Fibroblast of lung (primary cell): ENCODE measurements at regions not wholly inside any gene's neighbourhood (a gene's known extent, or its start where the extent isn't known, plus 50 kb on each side); places are given as distances from the start of the nearest gene placed in this dataset.

ENCODE experiments used
- DNase-seq, 2 donors: peaks; one replicate each; pipeline versions ENCODE4 v3.0.0 to v3.0.0-alpha.2; 2010; ENCODE audit warnings: low read depth in 2 of 2
- H2AFZ ChIP-seq: 2 replicates; pipeline ENCODE4 v1.5.1; 2012; ENCODE audit warnings: low read length, control low read depth, inconsistent platforms
- H3K27ac ChIP-seq: 2 replicates; pipeline ENCODE4 v1.5.1; 2011; ENCODE audit warnings: low read length, control low read depth; ENCODE audit not compliant: insufficient read depth
- H3K27me3 ChIP-seq: 2 replicates; pipeline ENCODE4 v1.5.1; 2011; ENCODE audit warnings: mild to moderate bottlenecking, low read length; ENCODE audit not compliant: control insufficient read depth, insufficient read depth
- H3K36me3 ChIP-seq: 2 replicates; pipeline ENCODE4 v1.5.1; 2011; ENCODE audit warnings: low read length; ENCODE audit not compliant: control insufficient read depth, insufficient read depth
- H3K4me1 ChIP-seq: 2 replicates; pipeline ENCODE4 v1.5.1; 2011; ENCODE audit warnings: low read length; ENCODE audit not compliant: control insufficient read depth, insufficient read depth; ENCODE audit errors: extremely low read depth
- H3K4me2 ChIP-seq: 2 replicates; pipeline ENCODE4 v1.5.1; 2011; ENCODE audit warnings: low read length, control low read depth; ENCODE audit not compliant: insufficient read depth; ENCODE audit errors: extremely low read depth
- H3K4me3 ChIP-seq, 4 experiments: fragments of 200-600 bp in 1 of 4; sonication (generic) in 1 of 4; replicated peaks in 1 of 4; 2 replicates each; pipeline ENCODE4 v1.5.1; 2011 to 2016; ENCODE audit warnings: low read length in 4 of 4, low read depth in 3 of 4, mild to moderate bottlenecking in 3 of 4, control low read depth in 2 of 4, inconsistent platforms in 1 of 4, mixed read lengths in 1 of 4; ENCODE audit not compliant: insufficient read depth in 1 of 4; ENCODE audit errors: control extremely low read depth in 1 of 4
- H3K79me2 ChIP-seq: 2 replicates; pipeline ENCODE4 v1.5.1; 2012; ENCODE audit warnings: mild to moderate bottlenecking, low read length, inconsistent platforms; ENCODE audit not compliant: control insufficient read depth, insufficient read depth
- H3K9ac ChIP-seq: 2 replicates; pipeline ENCODE4 v1.5.1; 2011; ENCODE audit warnings: mild to moderate bottlenecking, low read length, control low read depth; ENCODE audit not compliant: insufficient read depth
- H3K9me3 ChIP-seq: 2 replicates; pipeline ENCODE4 v1.5.1; 2012; ENCODE audit warnings: low read depth, low read length; ENCODE audit not compliant: control insufficient read depth, insufficient read depth
- H4K20me1 ChIP-seq: 2 replicates; pipeline ENCODE4 v1.5.1; 2011; ENCODE audit warnings: low read length; ENCODE audit not compliant: control insufficient read depth, insufficient read depth; ENCODE audit errors: extremely low read depth
- CTCF ChIP-seq, 2 donors: IDR thresholded peaks in 1 of 2; conservative IDR thresholded peaks in 1 of 2; 1 replicate in 1 of 2; 2 replicates in 1 of 2; pipeline ENCODE4 v1.5.1; 2011 to 2012; ENCODE audit warnings: low read length in 2 of 2, control low read depth in 1 of 2, inconsistent platforms in 1 of 2, low read depth in 1 of 2, mild to moderate bottlenecking in 1 of 2
- EZH2 ChIP-seq: IDR thresholded peaks from 2 replicates; pipeline ENCODE4 v1.5.1; 2012; ENCODE audit warnings: low read length, control low read depth, mild to moderate bottlenecking; ENCODE audit errors: missing control alignments

GRCh38 chr4:187192266-187192665, 468.6 kb upstream of the FAT1 start:
- TF ChIP-seq EZH2 = no peak
- TF ChIP-seq CTCF (conservative IDR thresholded peaks at IDR 0.05 in 1 of 2, IDR thresholded peaks at IDR 0.05 in 1 of 2; ENCODE audit: low read depth in 1 of 2, low read length in 2 of 2) = no peak
- H3K27ac ChIP-seq = no peak overlapping the region
- no peaks in the 10 kb centered on the region for H3K79me2 ChIP-seq
- H2AFZ ChIP-seq = no peak overlapping the region
- H3K9ac ChIP-seq = no peak overlapping the region
- H3K4me2 ChIP-seq = no peak overlapping the region
- no peak for DNase-seq
- H3K4me1 ChIP-seq = no peaks in the 10 kb centered on the region
- H3K9me3 ChIP-seq = no peaks in the 10 kb centered on the region
- no peaks in the 10 kb centered on the region for H3K36me3 ChIP-seq
- no peak overlapping the region for H3K4me3 ChIP-seq
- H3K27me3 ChIP-seq = no peaks in the 10 kb centered on the region
- no peaks in the 10 kb centered on the region for H4K20me1 ChIP-seq

GRCh38 chr4:187193141-187193540, 469.5 kb upstream of the FAT1 start:
- Histone ChIP-seq H3K9me3 (no peaks in the 10 kb centered on the region), H3K79me2 (no peaks in the 10 kb centered on the region), H3K4me2 (no peak overlapping the region), H3K27ac (no peak overlapping the region), H3K9ac (no peak overlapping the region), H2AFZ (no peak overlapping the region), H3K27me3 (no peaks in the 10 kb centered on the region), H3K36me3 (no peaks in the 10 kb centered on the region), H3K4me3 (no peak overlapping the region), H4K20me1 (no peaks in the 10 kb centered on the region), H3K4me1 (no peaks in the 10 kb centered on the region)
- DNase-seq = no peak
- TF ChIP-seq EZH2 (no peak), CTCF (conservative IDR thresholded peaks at IDR 0.05 in 1 of 2, IDR thresholded peaks at IDR 0.05 in 1 of 2; ENCODE audit: low read depth in 1 of 2, low read length in 2 of 2) (no peak)

GRCh38 chr4:187204389-187204918, 480.8 kb upstream of the FAT1 start:
- H2AFZ ChIP-seq = no peak overlapping the region
- TF ChIP-seq EZH2 (no peak), CTCF (conservative IDR thresholded peaks at IDR 0.05 in 1 of 2, IDR thresholded peaks at IDR 0.05 in 1 of 2; ENCODE audit: low read depth in 1 of 2, low read length in 2 of 2) (no peak)
- no peak overlapping the region for H3K9ac ChIP-seq
- H3K27ac ChIP-seq = no peak overlapping the region
- no peak overlapping the region for H3K4me2 ChIP-seq
- H3K79me2 ChIP-seq = no peaks in the 10 kb centered on the region
- DNase-seq = peak in 1 of 2 donors; percentile 15
- no peaks in the 10 kb centered on the region for H3K9me3 ChIP-seq
- H4K20me1 ChIP-seq = no peaks in the 10 kb centered on the region
- no peak overlapping the region for H3K4me3 ChIP-seq
- H3K27me3 ChIP-seq = no peaks in the 10 kb centered on the region
- H3K4me1 ChIP-seq = no peaks in the 10 kb centered on the region
- H3K36me3 ChIP-seq = no peaks in the 10 kb centered on the region
